CD4-positive, alpha-beta T cell treated with Interleukin-15 for 1 hour (primary cell): ENCODE measurements at regions not wholly inside any gene's neighbourhood (a gene's known extent, or its start where the extent isn't known, plus 50 kb on each side); places are given as distances from the start of the nearest gene placed in this dataset.

Experiments
- DNase-seq: peaks from one replicate; pipeline ENCODE4 v3.0.0-alpha.2; 2020

GRCh38 chr4:123031664-123032063 lies 109.3 kb upstream of the NUDT6 start:
- DNase-seq = no peak

- DNase-seq = no peak
These were observed 111.6 kb upstream of the NUDT6 start for GRCh38 chr4:123034023-123034422.

GRCh38 chr4:123035239-123035638 lies 112.8 kb upstream of the NUDT6 start:
- no peak for DNase-seq

DNA sequence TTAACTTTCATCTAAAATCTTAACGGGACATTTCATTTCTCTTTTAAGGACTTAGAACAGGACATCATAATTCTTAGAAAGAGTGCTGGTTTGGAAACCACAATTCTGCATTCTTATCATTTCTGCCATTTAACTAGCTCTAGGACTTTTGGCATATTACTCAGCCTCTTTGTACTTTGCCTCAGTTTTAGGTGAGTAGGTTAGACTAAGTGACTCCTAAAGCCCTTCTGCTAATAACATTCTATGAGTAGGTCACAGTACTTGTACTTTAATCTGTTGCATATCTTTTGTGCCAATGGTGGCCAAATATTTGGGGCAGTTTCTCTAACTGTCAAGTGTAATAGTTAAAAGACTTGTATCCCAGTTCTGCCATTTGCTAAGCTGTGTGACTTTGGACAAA lies 115.4 kb upstream of the NUDT6 start:
- DNase-seq = no peak

DNA sequence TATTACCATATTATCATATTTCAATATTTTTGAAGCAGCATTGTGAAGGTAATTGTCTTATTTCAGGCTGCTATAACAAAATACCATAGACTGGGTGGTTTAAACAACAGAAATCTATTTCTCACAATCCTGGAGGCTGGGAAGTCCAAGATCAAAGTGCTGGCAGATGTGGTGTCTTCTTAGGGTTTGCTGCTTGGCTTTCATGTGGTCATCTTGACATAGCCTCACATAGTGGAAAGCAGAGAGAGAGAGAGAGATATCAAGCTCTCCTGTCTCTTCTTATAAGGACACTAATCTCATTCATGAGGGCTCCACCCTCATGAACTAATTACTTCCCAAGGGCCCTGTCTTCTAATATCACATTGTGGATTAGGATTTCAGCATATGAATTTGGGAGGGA lies 119.7 kb upstream of the NUDT6 start:
- no peak for DNase-seq

GRCh38 chr4:123043013-123043412 lies 120.6 kb upstream of the NUDT6 start:
- no peak for DNase-seq

GRCh38 chr4:123043793-123044425 lies 121.5 kb upstream of the NUDT6 start:
- no peak for DNase-seq

DNA sequence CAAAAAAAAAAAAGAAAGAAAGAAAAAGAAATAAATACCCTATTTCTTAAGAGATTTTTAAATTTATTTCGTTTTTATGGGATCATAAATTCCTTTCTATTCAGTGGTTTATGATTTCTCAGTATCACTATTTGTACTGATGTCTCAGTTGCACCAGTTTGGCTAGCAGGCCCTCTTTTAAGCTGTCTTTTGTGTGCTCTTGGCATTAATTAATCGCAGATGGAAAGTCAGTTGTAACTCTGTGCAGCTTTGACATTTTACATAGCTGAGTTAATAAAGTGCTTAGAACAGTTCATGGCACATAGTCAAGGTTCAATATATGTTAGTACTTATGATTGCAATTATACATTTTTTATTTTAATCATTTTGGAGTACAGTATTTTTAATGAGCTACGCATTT lies 123.7 kb upstream of the NUDT6 start:
- DNase-seq = no peak

- no peak for DNase-seq
These were observed 127.6 kb upstream of the NUDT6 start for GRCh38 chr4:123050018-123050417.

- no peak for DNase-seq
These were observed 129.6 kb upstream of the NUDT6 start for GRCh38 chr4:123052007-123052406.

DNA sequence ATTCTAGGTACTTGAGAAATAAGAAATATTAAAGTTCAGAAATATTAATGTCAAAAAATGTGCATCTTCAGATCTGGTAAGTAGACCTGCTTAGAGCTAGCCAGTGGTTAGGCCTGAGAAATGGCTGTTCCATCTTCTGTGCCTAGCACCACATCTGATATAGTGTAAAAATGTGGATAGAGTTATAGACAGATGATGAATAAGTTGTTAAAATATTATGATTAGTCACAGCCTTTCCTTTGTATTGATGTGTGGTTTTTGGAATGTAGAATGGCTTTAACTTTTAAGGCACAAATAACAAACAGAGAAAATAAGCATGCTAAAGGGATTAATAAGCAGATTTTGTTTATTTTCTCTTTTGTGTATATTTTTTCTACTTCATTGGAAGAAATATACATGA lies 133.5 kb upstream of the NUDT6 start:
- DNase-seq = no peak

DNA sequence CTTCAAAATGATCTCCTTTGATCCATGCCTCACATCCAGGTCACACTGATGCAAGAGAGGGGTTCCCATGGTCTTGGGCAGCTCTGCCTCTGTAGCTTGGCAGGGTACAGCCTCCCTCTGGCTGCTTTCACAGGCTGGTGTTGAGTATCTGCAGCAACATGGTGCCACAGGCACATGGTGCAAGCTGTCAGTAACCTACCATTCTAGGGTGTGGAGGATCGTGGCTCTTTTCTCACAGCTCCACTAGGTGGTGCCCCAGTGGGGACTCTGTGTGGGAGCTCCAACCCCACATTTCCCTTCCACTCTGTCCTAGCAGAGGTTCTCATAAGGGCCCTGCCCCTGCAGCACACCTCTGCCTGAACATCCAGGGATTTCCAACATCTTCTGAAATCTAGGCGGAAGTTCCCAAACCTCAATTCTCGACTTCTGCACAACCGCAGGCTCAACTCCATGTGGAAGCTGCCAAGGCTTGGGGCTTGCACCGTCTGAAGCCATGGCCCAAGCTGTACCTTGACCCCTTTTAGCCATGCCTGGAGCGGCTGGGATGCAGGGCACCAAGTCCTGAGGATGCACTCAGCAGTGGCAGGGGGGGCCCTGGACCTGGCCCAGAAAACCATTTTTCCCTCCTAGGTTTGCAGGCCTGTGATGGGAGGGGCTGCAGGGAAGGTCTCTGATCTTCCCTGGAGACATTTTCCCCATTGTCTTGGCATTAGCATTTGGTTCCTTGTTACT lies 137.8 kb upstream of the NUDT6 start:
- DNase-seq = no peak

- no peak for DNase-seq
These were observed 142.0 kb upstream of the NUDT6 start for GRCh38 chr4:123064390-123064789.

GRCh38 chr4:123068081-123068480 lies 145.7 kb upstream of the NUDT6 start:
- DNase-seq = no peak

DNA sequence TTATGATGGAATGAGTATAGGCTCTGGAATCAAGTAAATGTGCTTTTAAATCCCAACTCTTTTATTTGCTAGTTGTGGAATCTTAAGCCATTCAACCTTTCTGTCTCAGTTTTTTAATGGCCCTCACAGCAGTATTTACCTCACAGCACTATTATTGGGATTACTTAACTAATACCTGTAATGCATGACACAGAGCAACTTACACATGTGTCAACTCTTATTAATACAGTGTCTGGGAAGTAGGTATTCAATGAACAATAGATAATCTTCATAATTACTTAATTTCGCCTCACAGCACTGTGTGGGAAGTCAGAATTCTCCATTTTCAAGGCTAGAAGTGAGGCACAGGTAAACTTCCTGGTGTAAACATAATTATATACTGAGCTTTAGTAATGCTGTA lies 149.7 kb upstream of the NUDT6 start:
- no peak for DNase-seq

GRCh38 chr4:123073650-123074049 lies 151.3 kb upstream of the NUDT6 start:
- DNase-seq = no peak

DNA sequence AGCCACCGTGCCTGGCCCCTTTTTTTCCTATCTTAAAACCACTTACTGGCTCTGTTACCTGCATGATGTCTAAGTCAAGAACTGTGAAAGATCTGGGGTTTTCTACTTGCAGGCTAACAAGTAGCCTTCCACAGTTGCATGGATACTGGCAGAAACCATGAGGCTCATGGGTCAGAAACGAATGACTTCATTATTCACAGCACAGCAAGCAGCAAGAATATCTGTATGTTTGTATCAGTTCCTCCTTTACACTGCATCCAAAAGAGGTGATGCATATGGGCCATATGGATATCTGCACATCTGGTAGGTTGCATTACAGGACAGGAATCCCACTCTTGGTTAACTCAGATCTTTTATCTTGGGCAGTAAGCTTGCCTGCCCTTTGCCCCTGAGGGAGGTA lies 154.9 kb upstream of the NUDT6 start:
- DNase-seq = no peak

DNA sequence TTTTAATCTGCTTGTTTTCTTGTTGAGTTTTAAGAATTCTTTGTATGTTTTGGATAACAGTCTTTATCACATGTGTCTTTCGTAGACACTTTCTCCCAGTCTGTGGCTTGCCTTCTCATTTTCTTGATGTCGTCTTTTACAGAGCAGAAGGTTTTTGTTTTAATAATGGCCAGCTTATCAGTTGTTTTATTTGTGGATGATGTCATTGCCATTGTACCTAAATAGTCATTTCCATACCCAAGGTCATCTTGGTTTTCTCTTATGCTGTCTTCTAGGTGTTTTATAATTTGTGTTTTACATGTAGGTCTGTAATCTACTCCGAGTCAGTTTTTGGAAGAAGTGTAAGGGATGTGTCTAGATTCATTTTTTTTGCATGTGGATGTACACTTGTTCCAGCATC lies 159.6 kb upstream of the NUDT6 start:
- DNase-seq = no peak

GRCh38 chr4:123083646-123084045 lies 161.2 kb upstream of the NUDT6 start:
- DNase-seq = no peak

- DNase-seq = no peak
These were observed 166.1 kb upstream of the NUDT6 start for GRCh38 chr4:123088501-123088900.

GRCh38 chr4:123090886-123091285 lies 168.5 kb upstream of the NUDT6 start:
- DNase-seq = no peak

- DNase-seq = no peak
These were observed 170.2 kb upstream of the NUDT6 start for GRCh38 chr4:123092586-123092985.

DNA sequence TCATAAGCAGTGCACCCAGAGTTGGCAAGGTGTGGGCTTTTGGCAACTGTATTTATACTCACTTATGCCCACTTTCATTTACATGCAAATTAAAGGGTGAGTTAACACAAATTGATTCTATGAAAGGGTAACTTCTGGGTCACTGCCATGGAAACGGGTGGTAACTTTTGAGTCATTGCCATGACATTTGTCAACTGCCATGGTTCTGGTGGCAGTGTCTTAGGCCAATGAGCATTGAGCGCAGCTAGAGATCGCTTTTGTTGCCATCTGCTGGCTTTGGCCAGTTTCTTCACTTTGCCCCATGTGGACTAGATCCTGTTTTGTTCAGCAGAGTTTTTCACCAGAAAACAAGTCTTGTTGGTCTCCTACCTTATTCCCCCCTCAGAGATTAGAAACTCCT lies 170.8 kb upstream of the NUDT6 start:
- DNase-seq = no peak

DNA sequence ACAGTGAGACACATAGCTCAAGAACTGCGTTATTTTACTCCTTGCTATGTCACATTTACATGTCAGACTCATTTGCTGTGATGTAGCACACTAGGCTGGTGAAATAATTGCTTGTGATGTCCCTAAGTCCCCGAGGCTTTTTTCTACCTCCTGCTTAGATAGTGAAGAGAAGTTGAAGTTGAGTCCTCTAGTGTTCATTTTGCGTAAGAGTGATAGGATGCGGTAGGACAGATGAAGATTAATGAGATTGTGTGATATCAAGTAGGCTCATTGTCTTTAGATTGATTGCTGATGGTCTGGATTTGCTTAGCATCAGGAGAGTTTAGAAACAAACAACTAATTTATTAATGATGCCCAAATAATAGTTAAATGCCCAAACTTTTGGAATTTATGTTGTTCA lies 173.6 kb upstream of the NUDT6 start:
- DNase-seq = no peak

DNA sequence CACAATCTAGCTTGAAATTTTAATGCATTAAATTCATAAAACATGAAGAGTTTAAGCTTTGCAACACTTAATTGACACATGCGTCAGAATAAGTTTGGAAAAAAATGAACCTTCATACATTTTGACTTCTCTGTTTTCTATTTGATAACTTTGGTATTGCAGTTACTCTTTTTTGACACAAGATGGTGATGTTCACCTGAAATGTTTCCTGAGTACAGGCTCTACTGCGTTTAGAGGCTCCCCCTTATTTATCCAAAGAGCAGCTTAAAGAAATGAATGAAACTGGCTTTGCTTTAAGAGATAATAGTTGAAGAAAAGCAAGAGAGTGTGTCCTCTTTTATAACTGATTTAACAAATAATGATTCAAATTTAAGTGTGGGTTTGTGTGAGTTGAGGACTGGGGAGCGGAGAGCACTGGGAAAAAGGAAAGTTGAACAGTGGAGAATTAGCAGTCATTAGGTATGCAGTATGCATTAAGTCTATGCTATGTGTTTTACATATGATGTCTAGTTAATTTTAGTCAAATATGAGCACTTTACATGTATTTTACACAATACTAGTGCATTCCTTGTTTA lies 180.6 kb upstream of the NUDT6 start:
- no peak for DNase-seq
